Smooth muscle cell of the brain vasculature (primary cell): ENCODE measurements at regions not wholly inside any gene's neighbourhood (a gene's known extent, or its start where the extent isn't known, plus 50 kb on each side); places are given as distances from the start of the nearest gene placed in this dataset.
"Not testable (repeated sequence)": the region's sequence is repeated elsewhere in the genome, so short reads cannot be mapped to it uniquely, and the experiment has no call there.

Experiments used
- DNase-seq: peaks from one replicate; pipeline ENCODE4 v3.0.0-alpha.2; 2012; ENCODE audit warnings: low read depth, low spot score

DNA sequence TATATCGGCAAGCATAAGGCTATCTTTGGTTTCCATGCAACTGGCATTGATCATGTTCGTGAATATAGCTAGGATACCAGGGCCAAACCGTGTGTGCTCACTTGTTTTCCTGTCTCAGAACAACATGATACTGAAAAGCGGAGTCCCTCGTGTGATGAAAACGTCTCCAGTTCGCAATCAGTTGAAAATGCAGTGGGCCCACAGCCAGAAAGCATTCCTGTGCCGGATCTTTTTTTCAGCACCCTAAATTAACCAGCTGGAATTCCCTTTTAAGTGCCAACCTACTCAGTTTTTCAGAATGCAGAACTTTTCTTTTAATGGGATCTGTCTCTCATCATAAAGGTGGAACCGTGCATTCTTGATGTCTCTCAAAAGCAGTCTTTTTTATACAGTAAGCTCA, 130.8 kb upstream of the FRG1 start:
- no peak for DNase-seq

DNA sequence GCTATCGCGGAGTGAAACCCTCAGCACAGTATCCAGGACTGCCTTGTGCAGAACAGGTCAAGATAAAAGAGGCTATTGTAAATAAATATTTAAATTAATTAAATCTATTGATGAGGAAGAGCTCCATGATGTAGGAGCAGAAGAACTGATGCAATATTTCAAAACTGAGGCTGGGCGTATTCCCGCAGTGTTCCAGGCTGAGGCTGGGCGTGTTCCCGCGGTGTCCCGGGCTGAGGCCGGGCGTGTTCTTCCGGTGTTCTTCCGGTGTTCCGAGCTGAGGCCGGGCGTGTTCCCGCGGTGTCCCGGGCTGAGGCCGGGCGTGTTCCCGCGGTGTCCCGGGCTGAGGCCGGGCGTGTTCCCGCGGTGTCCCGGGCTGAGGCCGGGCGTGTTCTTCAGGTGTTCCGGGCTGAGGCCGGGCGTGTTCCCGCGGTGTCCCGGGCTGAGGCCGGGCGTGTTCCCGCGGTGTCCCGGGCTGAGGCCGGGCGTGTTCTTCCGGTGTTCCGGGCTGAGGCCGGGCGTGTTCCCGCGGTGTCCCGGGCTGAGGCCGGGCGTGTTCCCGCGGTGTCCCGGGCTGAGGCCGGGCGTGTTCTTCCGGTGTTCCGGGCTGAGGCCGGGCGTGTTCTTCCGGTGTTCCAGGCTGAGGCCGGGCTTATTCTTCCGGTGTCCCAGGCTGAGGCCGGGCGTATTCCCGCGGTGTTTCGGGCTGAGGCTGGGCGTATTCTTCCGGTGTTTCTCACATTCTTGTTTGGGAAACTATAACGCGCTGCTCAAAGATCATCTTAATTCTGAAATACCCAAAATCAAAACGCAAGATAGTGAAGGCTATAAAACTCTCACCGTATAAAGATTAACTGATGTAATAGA, 130.1 kb upstream of the FRG1 start:
- not testable (repeated sequence) for DNase-seq

DNA sequence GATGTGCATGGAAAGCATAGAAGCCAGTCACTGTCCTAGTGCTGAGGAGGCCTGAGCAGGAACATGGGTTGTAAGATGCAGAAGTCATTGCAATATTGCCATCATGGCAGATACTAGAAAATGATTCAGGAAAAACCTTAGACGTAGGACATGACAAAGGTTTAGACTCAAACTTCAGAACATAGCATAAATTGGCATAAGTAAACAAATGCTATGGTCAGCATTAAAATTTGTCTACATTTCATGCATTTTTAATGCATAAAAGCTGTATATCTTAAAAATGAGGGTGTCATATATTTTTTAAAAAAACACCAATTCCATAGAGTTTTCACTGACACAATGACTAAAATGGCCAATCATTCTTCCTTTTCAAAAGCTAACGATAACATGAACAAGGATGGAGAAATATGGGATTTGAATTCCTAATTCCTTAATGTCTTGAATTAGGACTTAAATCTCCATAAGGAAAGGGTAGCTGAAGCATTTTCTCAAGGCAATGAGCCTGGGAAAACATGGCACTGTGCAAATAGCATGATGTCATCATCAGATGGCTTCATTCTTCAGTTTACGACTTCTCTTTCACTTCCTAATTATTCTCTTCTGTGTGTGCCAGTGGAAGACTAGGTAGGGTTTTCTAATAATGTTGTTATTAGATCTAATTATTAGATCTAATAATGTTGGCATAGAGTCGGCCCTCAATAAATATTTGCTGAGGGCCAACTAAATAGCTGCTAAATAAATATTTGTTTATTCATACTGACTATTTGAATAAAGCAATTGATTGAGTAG, 125.1 kb upstream of the FRG1 start:
- DNase-seq, result no peak

DNA sequence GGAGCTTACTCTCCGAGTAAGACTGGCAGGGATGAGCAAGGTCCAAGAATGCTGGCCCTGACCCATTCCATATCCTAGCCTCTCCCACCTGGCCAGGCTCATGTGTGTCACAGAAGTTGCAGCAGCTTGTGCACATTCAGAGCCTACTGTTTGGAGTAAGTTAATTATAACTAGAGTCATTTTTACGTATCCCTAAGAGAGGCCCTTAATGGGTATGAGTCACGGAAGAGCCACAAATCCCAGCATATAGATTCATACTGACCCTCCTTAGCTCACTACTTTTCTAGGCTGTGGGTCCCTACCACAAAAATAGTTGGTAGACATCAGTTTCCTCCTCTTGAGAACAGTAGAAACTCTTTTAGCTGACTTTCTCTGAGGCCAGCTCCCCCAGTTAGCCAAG, 118.3 kb upstream of the FRG1 start:
- DNase-seq, result no peak

DNA sequence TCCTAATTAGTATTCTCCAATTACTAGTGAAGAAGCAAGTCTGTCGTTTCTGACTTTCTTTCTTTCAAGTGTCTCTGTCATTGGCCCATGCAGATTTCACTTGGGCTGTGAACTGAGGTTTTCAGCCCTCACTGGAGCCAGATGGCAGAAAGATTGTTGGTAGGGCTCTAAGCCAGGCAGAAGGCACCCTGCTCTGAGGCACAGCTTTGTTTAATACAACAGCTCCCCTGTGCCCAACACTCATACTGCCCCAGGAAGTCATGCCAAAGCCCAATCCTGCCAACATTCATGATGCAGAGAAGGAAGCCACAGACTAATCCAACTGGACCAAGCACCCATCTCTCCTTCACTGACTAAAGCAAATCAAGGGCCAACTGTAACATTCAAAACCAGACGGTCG, 117.1 kb upstream of the FRG1 start:
- DNase-seq, result no peak

DNA sequence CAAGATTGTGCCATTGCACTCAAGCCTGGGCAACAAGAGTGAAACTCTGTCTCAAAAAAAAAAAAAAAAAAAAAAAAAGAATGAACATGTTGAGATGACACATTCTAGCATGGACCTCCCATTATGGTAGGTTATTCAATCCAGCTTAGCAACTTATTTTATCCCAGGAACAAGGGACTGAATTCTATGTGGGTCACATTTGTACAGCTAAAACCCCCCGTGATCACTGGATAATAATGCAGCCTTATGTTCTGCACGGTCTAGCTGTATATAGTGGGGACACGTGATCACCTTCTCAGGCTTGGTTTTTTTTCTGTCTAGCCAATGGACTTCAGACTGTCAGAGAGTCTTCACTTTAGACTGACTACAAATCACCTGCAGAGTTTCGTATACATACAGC, 115.2 kb upstream of the FRG1 start:
- no peak for DNase-seq

DNA sequence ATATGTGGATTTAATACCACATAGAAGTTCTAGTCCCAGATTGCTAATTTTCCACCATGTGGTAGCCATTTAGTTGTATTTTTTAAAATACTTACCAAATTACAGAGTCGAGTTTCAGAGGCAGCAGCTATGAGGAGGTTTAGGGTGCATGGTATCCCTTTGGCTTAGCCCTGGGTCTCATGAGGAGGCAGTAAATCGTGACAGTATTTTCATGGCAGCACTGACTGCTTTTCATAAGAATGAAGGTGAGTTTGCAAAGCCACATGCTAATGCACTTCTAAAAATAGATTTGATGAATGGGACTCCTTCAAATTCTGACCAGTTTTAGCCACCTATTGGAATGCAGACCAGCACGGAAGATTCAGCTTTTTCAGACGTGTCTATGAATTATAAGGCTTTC, 114.0 kb upstream of the FRG1 start:
- DNase-seq, result no peak

DNA sequence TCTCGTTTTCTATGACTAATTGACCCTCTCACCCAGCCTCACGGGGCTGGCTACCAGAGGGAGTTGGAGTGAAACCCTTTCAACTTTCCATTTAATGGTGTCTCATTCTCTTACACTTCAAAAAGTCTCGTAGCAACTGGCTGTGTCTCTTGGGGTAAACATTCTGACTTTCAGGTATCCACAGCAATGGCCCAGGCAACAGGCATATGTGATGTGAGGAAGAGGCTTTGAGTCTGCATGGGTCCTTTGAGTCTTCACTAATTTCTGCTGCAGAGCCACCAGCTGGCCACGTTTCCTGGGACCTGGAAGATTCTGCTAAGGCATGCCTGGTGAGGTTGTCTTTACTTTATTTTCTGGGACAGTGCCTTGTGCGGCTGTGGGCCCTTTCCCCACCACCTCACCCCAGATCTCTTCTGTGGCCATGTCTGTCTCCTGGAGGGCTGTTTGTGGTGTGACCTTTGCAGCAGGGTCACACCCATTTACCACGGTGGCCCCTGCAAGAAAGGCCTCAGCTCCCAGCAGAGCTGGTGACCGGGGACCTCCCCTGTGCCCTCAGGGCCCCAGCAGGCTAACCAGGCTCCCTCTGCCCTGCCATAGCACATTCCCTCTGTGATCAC, 112.5 kb upstream of the FRG1 start:
- no peak for DNase-seq

DNA sequence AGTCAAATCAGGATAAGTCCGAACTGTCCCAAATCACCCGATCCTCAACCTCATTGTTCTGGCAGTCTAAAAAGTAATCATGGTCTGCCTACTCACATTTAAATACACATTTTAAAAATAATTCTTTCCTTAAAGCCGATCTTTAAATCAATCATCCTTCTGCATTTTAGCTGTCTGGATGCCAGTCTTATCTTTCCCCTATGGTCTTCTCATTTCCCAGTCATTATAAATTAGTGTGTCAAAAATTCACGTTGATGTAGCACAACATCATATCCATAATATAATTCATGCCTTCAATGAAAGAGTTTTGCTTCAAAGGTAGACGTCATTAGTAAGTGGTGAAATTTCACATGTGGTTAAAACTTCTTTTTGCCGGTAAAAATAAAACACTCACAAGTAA, 108.1 kb upstream of the FRG1 start:
- DNase-seq, result no peak

DNA sequence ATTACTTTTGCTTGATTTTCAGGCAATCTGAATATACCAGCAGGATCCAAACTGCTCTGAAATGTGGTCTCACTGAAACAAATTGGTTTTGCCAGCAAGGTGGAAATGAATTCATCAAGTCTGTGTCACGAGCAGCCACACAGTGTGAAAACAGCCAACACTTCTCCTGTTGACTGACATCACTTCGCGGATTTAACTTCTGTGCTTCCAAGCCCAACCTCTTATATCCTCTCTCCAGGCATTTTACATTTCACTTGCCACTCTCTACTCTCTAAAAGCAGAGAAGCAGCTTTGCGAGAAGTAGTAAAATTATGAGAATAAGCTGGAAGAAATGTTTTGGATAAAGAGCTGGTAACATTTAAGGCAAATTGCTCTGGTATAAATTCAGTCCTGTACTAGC, 106.1 kb upstream of the FRG1 start:
- DNase-seq, result no peak

DNA sequence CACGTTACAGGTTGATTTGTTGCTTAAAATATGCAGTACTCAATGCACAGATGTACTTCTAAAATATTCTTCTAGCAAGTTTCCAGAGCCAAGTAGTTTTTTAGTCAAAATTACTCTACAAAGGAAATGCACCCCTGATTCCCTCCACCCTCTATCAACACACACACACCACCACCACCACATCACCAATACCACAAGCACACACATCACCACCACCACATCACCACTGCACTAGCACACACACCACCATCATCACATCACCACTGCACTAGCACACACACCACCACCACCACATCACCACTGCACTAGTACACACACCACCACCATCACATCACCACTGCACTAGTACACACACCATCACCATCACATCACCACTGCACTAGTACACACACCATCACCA, 105.2 kb upstream of the FRG1 start:
- no peak for DNase-seq

DNA sequence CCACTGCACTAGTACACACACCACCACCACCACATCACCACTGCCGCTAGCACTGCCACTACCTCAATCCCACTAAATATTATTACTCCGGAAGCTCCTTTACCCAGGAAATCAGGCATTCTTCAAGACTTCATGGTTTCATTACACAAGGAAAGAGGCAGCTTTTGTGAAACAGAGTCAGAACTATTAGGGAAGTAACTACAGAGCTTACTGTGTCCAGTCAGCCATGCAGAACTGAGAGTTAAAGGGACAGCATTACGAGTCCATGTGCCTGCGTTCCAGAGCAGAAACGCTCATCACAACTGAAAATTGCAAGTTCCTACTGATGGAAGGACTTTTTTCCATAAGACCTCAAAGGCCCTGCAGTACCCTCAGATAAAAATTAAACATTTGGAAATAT, 103.2 kb upstream of the FRG1 start:
- no peak for DNase-seq

DNA sequence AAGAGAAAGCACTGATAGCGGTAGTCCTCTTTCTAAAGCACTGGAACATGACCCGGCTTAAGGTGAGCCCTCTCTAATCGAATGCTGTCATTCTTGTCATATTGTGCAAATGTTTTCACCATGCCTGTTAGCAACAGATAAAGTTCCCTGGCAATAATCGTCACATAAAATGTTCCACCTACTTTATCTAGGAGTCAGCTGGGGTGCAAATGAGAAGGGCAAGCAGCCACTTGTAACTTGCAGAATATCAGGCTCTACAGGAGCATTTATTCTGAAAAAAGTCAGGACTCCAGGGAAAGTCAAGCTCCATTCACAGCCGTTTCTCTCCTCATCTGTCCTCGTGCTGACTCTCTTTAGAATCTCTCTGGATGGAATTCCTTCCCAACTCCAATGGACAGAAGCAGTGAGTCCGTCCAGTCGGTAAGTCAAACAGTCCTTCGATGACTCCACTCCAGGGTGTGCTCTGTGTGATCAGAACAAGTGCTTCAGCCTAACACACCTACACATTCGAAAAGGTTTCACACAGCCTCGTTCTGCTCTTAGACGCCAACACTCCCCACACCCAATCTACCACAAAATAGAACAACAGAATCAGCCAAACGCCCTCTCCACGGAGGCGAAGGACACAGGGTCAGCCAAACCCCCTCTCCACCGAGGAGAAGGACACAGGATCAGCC, 101.7 kb upstream of the FRG1 start:
- DNase-seq, result no peak

DNA sequence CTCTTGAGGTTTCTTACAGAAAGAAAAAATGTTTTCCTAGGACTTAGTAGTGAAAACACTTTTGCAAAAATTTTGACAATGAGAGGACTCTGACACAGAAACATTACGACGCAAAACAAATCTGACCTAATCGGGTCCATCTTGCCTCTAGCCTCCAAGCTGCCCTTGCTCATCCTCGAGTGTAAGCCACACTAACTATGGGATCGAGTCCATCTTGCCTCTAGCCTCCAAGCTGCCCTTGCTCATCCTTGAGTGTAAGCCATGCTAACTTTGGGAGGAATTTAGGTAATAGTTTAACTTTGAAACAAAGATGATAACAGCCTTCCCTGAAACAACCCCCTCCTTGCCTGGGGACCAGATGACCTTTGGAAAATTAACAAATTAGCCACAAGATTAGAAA, 100.3 kb upstream of the FRG1 start:
- DNase-seq, result no peak

DNA sequence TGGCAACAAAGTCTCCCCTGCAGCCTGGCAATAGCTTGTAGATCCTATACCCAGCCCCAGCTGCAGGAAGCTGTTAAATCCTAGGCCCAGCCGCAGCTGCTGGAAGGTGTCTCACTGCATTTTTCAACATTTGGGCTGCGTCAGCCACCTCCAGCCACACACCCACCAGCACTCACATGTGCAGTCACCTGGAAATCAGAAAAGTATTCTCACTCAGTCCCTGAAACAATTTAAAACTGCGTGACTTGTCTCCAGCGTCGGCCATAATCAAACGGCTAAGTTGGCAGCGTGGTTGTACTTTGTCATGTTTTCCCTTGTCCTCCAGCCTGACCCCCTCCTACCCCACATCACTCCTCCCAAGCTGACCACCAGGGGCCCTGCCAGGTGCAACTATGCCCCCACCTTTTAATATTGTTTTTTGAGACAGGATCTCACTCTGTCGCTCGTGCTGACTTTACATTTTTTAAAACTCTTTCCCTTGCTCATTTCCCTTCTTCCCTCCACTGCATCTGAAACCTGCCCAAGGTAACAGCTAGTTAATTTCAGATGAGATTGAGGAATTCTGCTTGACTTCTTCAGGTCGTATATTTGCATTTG, 97.2 kb upstream of the FRG1 start:
- DNase-seq, result no peak

DNA sequence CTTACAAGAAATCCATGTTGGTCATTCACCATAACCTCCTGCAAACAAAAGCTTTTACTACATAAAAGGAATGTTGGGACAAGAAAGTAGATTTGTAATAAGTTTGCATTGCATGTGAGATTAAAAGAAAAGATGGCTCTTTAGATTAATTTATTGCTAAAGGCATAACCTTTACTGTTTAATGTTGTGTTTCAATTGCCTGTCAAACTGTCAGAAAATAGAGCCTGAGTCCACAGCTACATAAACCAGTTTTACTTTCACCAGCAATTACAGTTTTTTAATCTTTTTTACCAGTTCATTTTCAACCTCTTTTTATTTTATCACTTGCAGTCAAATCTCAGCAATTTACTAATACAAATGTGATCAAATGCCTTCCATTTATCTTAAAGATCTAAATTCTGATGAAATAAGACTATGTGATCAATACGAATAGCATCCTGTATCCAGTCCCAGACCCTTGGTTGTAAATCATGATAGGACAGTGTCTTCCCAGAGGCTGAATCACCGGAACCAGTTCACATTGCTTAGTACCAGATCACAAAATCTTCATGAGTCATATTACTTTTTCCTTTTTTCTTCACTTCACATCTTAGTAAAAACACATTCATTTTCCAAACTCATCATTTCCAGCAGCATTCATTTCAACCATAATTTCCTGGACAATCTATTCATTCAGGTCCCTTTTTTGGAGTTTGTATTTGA, 95.4 kb upstream of the FRG1 start:
- no peak for DNase-seq

DNA sequence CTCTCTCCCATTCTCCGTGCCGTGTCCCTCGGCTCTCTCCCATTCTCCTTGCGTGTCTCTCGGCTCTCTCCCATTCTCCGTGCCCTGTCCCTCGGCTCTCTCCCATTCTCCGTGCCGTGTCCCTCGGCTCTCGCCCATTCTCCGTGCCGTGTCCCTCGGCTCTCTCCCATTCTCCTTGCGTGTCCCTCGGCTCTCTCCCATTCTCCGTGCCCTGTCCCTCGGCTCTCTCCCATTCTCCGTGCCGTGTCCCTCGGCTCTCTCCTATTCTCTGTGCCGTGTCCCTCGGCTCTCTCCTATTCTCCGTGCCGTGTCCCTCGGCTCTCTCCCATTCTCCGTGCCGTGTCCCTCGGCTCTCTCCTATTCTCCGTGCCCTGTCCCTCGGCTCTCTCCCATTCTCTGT, 94.6 kb upstream of the FRG1 start:
- DNase-seq, result not testable (repeated sequence)

DNA sequence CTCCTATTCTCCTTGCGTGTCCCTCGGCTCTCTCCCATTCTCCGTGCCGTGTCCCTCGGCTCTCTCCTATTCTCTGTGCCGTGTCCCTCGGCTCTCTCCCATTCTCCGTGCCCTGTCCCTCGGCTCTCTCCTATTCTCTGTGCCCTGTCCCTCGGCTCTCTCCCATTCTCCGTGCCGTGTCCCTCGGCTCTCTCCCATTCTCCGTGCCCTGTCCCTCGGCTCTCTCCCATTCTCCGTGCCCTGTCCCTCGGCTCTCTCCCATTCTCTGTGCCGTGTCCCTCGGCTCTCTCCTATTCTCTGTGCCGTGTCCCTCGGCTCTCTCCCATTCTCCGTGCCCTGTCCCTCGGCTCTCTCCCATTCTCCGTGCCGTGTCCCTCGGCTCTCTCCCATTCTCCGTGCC, 94.1 kb upstream of the FRG1 start:
- not testable (repeated sequence) for DNase-seq

DNA sequence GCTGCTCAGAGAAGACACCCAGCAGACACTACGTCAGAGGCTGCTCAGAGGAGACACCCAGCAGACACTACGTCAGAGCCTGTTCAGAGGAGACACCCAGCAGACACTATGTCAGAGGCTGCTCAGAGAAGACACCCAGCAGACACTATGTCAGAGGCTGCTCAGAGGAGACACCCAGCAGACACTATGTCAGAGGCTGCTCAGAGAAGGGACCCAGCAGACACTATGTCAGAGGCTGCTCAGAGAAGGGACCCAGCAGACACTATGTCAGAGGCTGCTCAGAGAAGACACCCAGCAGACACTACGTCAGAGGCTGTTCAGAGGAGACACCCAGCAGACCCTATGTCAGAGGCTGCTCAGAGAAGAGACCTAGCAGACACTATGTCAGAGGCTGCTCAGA, 92.0 kb upstream of the FRG1 start:
- not testable (repeated sequence) for DNase-seq

DNA sequence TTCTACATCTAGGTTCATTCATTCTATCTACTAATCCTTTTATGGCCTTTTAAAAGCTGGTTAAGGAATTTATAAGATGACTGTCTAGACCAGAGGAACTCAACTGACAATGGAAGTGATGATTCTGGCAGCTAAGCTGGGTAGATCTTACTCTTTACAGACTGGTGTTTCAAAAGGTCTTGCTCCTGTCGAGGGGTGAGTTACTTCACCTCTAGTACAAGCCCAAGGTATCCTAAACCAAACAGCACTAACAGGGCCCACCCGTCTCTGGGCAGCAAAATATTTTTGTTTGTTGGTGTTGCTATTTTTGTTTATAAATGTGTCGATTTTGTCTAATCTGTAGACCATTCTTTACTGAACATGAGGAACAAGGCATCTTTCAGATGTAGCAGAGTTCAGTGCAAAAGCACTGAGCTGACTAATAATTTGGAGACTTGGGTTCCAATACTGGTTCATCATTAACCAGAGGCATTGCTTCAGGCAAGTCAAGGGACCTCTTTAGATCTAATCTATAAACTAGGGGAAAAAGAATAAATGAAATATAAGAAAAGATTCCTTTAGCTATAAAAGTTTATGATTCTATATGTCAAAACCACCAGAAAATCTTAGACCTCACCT, 90.3 kb upstream of the FRG1 start:
- DNase-seq, result no peak

DNA sequence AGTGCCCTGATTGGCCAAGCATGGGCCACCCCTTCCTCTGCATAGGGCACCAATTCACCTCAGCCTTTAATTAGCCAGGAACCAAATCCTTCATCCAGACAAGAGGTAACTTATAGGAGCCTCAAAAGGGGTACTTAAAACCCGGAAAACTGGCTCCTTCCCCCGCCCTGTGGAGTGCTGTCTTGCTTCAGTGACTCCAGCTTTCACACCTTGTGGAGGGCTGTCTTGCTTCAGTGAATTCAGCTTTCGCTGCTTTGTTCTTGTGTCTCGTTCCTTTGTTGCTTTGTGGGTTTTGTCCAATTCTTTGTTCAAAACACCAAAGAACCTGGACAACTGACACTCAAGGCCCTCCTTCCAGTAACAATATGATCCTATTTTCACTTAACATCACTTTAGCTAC, 82.2 kb upstream of the FRG1 start:
- DNase-seq, result no peak
